Activated CD4-positive, alpha-beta T cell treated with anti-CD3 and anti-CD28 coated beads, Interleukin-2, amount 10 ng/mL, durations not matched to agents 7 days and 5 days (primary cell): ENCODE measurements at regions not wholly inside any gene's neighbourhood (a gene's known extent, or its start where the extent isn't known, plus 50 kb on each side); places are given as distances from the start of the nearest gene placed in this dataset.

Source experiments
- CTCF ChIA-PET: fragments of 350-600 bp; sonication (Branson Sonifier 250); formaldehyde crosslinking; loops from one replicate; lab custom pipeline; 2021; ENCODE audit warnings: antibody characterized with exemption; lab: Charles Lee
- POLR2A ChIA-PET: fragments of 350-600 bp; sonication (Branson Sonifier 250); formaldehyde crosslinking; loops from one replicate; lab custom pipeline; 2021; ENCODE audit warnings: antibody characterized with exemption; lab: Charles Lee
- DNase-seq: peaks from one replicate; pipeline ENCODE4 v3.0.0-alpha.2; 2020
- H3K27ac Mint-ChIP-seq: one replicate; pipeline ENCODE4 v1.8.0; 2021; ENCODE audit warnings: mild to moderate bottlenecking, moderate library complexity, mixed read lengths
- H3K27me3 Mint-ChIP-seq: one replicate; pipeline ENCODE4 v1.8.0; 2021; ENCODE audit warnings: mixed read lengths
- H3K36me3 Mint-ChIP-seq: one replicate; pipeline ENCODE4 v1.8.0; 2021; ENCODE audit warnings: low read depth, mixed read lengths
- H3K4me1 Mint-ChIP-seq: one replicate; pipeline ENCODE4 v1.8.0; 2021; ENCODE audit warnings: mixed read lengths
- H3K4me3 Mint-ChIP-seq: one replicate; pipeline ENCODE4 v1.8.0; 2021; ENCODE audit warnings: mild to moderate bottlenecking, moderate library complexity, mixed read lengths
- H3K9me3 Mint-ChIP-seq: one replicate; pipeline ENCODE4 v1.8.0; 2021; ENCODE audit warnings: mixed read lengths

DNA sequence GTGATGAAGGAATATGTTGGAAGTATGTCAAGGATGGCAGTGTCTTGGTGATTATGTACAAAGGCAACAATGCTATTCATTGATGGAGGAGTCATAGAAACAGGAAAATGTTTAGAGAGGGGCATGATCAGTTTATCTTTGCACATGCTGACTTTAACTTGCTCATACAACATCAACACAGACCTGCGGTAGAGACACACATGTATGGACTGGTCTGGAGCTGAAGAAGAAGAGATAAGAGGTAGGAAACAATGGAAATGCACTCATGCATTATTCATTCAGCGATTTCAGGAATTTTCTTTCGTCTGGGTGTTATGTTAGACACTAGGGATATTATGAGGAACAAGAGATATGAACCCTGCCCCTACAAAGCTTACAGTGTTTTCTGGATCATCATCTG is 1252.3 kb upstream of the TENM3 start:
- no peaks in the 10 kb centered on the region for H3K4me1 Mint-ChIP-seq
- no peak for DNase-seq
- H3K27ac Mint-ChIP-seq = no peak overlapping the region
- H3K4me3 Mint-ChIP-seq = no peak overlapping the region
- peaks cover 2% of the 10 kb centered on the region for H3K9me3 Mint-ChIP-seq
- ChIA-PET CTCF (no interaction called here), POLR2A (no interaction called here)
- H3K36me3 Mint-ChIP-seq = no peaks in the 10 kb centered on the region
- H3K27me3 Mint-ChIP-seq = no peaks in the 10 kb centered on the region

DNA sequence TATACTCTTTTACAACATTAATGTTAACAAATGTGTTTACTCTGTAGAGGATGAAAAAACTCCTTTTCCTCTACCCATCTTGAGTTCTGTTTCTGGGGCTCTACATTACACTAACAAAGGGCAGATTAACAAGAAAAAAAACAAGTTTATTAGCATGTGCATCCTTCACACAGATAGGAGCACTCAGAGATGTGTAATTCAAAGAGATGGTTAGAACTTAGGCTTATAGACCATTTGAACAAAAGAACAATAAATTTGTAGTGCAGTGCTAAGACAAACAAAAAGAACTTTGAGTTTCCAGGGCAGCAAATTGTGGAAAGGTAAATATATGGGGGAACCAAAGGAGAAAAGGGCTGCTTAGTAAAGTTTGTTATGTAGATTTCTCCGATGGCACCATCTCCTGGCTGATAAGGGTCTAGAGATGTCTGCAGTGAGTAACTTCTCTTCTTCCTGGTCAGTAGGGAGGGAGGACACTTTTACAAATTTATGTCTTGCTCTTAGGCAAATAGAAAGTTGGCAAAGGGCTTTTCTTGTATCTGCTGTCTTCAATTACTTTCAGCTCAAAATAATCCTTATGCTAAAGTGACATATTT is 1249.9 kb upstream of the TENM3 start:
- H3K36me3 Mint-ChIP-seq = no peaks in the 10 kb centered on the region
- no peak overlapping the region for H3K4me3 Mint-ChIP-seq
- peaks cover 2% of the 10 kb centered on the region for H3K9me3 Mint-ChIP-seq
- H3K27ac Mint-ChIP-seq = no peak overlapping the region
- no peaks in the 10 kb centered on the region for H3K27me3 Mint-ChIP-seq
- DNase-seq = no peak
- CTCF ChIA-PET = no interaction called here
- H3K4me1 Mint-ChIP-seq = no peaks in the 10 kb centered on the region
- POLR2A ChIA-PET = no interaction called here

DNA sequence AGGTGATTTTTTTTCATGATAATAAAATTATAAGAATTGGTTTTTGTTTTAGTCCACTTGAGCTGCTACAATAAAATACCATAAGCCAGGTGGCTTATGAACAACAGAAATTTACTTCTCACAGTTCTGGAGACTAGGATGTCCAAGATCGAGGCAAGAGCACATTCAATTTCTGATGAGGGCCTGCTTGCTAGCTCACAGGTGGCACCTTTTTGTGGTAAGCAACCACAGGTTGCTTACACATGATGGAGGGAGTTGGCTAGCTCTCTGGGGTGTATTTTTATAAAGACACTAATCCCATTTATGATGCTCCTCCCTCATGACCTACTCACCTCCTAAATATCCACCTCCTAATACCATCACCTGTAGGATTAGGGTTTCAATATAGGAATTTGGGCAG is 1248.5 kb upstream of the TENM3 start:
- POLR2A ChIA-PET = no interaction called here
- CTCF ChIA-PET = no interaction called here
- no peaks in the 10 kb centered on the region for H3K27me3 Mint-ChIP-seq

DNA sequence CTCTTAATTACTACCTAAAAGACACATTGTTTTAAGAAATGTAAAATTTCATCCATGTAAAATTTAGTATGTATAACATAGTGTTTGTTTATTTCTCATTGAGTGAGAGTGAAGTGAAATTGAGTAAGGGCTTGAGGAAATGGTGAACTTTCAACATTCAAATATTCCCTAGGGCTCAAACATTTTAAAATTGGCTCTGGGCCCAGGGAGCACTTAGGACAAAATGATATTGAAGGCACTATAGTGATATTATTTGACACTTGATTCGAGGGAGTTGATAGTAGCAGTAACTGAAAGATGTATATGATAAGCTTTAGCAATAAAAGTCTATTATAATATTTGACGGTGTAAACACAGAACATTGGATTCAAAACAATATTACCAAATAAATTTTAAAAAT is 1244.0 kb upstream of the TENM3 start:
- ChIA-PET POLR2A (no interaction called here), CTCF (no interaction called here)
- no peak for DNase-seq
- H3K27me3 Mint-ChIP-seq = no peaks in the 10 kb centered on the region
- H3K27ac Mint-ChIP-seq = no peak overlapping the region
- no peaks in the 10 kb centered on the region for H3K4me1 Mint-ChIP-seq
- no peaks in the 10 kb centered on the region for H3K36me3 Mint-ChIP-seq
- H3K9me3 Mint-ChIP-seq = peaks cover 3% of the 10 kb centered on the region
- no peak overlapping the region for H3K4me3 Mint-ChIP-seq

More for the DNA sequence above, 1248.5 kb upstream of the TENM3 start:
- H3K36me3 Mint-ChIP-seq = no peaks in the 10 kb centered on the region
- H3K4me3 Mint-ChIP-seq = no peak overlapping the region
- H3K4me1 Mint-ChIP-seq = no peaks in the 10 kb centered on the region
- no peak for DNase-seq
- H3K27ac Mint-ChIP-seq = no peak overlapping the region
- H3K9me3 Mint-ChIP-seq = peaks cover 2% of the 10 kb centered on the region

DNA sequence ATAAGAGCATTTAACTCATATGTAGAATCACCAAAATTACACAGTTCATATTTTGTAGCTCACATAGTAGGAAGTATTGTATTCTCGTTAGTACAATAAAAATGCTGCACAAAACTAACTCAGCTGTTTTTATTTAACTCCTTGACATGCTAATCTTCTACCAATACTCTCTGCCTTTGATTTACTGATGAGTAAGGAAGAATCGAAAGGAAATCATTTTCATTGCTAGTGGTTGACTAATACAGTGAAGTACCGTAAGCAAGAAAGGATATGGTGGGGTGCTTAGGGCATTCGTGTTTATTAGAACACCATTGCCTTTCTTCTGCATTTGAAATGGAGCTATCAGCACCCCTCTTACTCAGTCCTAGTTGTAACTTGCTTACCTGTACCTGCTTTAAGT is 1239.1 kb upstream of the TENM3 start:
- no peak for DNase-seq
- POLR2A ChIA-PET = no interaction called here
- Mint-ChIP-seq H3K27me3 (no peaks in the 10 kb centered on the region), H3K36me3 (no peaks in the 10 kb centered on the region), H3K4me1 (no peaks in the 10 kb centered on the region), H3K27ac (no peak overlapping the region), H3K9me3 (peaks cover 3% of the 10 kb centered on the region), H3K4me3 (no peak overlapping the region)
- CTCF ChIA-PET = no interaction called here

DNA sequence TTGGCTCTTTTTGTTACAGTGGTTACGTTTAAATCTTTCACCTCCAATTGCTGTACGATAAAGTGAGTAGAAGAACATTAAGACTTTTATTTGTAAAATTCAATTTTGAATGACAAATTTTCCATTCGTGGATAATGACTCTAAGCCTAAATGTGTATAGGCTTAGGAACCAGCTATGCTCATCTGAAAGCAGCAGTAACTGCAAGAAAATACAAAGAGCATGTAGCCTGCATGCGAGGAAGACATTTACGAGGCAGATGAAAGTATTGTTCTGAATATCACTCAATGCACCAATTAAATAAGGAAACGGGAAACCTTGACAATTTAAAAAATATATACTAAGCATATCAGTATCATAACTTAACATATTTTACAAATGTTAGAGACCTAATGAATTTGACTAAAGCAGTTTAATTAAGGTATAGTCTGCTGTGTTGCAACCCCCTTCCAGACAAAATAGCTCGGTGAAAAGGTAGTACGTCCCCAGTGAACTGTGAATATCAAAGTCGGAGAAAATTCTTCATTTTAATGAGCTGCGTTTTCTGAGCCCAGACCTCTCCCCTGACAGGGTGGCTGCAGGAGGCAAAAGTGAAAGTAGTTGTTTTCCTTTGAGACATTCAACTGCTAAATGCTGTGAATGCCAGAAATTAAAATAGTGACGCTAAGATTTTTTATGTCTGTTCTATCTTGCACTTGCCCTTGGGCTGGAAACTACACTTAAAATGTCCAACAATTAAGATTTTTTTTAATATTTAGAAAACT is 1236.5 kb upstream of the TENM3 start:
- Mint-ChIP-seq H3K36me3 (no peaks in the 10 kb centered on the region), H3K27me3 (no peaks in the 10 kb centered on the region), H3K9me3 (peaks cover 3% of the 10 kb centered on the region), H3K4me3 (no peak overlapping the region), H3K4me1 (no peaks in the 10 kb centered on the region), H3K27ac (no peak overlapping the region)
- DNase-seq = no peak
- POLR2A ChIA-PET = no interaction called here
- CTCF ChIA-PET = no interaction called here

DNA sequence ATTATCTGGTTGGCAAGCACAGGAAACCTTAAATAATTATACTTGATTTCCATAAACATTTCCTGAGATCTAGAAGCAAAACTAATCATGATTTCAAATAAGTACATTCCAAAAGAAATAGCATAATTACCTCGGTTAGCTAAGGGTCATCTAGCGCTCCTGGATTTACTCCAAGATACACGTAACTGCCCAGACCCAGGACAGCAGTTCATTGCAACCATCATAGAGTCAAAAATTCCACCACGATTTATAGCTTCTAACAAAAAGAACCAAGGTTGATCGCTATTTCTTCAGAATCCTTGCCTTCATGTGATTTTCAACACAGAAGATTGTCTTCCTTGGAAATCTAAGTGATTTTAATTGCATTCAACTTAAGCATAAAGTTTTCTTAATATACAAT is 1235.5 kb upstream of the TENM3 start:
- DNase-seq = no peak
- Mint-ChIP-seq H3K4me1 (no peaks in the 10 kb centered on the region), H3K27ac (no peak overlapping the region), H3K36me3 (no peaks in the 10 kb centered on the region), H3K27me3 (no peaks in the 10 kb centered on the region), H3K9me3 (peaks cover 4% of the 10 kb centered on the region), H3K4me3 (no peak overlapping the region)
- ChIA-PET CTCF (no interaction called here), POLR2A (no interaction called here)

DNA sequence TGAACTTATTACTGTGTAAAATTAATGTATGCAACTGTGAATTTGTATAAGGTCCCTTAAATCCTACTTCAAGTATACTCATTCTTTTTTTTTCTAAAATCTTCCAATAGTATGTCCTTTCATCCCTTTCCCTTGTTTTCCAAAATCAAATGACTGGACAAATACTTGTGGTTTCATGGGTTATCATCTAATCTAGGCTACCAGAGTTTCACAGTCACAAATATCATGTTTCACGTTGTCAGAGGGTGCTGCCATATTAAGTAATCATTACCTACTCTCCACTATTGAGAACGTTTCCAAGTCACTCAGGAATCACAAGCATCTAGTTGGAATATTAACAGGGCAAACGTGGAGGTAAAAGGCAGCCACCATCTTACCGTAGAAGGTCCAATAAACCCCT is 1235.0 kb upstream of the TENM3 start:
- ChIA-PET POLR2A (no interaction called here), CTCF (no interaction called here)
- no peak overlapping the region for H3K27ac Mint-ChIP-seq
- H3K9me3 Mint-ChIP-seq = peaks cover 8% of the 10 kb centered on the region
- H3K27me3 Mint-ChIP-seq = no peaks in the 10 kb centered on the region
- no peak for DNase-seq
- no peaks in the 10 kb centered on the region for H3K4me1 Mint-ChIP-seq
- no peak overlapping the region for H3K4me3 Mint-ChIP-seq
- no peaks in the 10 kb centered on the region for H3K36me3 Mint-ChIP-seq

DNA sequence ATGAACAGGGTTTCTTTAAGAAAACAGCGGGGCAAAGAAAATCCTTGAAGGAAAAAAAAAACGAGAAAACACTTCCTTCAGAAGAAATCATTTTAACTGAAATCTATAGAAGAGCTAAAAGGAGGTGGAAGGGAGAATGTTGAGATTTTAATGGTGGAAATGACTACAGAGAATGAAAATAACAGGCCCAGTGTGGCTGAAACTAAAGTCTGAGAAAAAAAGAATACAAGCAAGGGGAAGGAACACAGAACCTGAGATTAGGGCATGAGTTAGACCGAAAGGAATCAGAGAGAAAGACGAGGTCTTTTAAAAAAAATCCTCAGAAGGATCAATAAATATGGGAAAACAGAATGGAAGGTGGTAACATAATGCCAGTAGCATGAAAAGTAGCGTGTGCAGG is 1230.0 kb upstream of the TENM3 start:
- Mint-ChIP-seq H3K27ac (no peak overlapping the region), H3K27me3 (no peaks in the 10 kb centered on the region), H3K9me3 (peaks cover 7% of the 10 kb centered on the region), H3K4me3 (no peak overlapping the region), H3K36me3 (no peaks in the 10 kb centered on the region), H3K4me1 (no peaks in the 10 kb centered on the region)
- DNase-seq = no peak
- ChIA-PET CTCF (no interaction called here), POLR2A (no interaction called here)

DNA sequence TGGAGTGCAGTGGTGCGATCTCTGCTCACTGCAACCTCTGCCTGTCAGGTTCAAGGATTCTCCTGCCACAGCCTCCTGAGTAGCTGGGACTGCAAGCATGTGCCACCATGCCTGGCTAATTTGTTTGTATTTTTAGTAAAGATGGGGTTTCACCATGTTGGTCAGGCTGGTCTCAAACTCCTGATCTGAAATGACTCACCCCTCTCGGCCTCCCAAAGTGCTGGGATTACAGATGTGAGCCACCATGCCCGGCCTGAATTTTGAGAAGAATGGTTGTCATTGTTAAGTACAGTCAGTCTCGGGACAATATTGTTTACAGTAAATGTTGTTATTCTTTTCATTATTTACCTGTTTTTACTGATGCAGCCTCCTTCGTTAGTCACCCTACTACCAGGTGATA is 1226.2 kb upstream of the TENM3 start:
- ChIA-PET CTCF (no interaction called here), POLR2A (no interaction called here)
- Mint-ChIP-seq H3K4me1 (no peaks in the 10 kb centered on the region), H3K4me3 (no peak overlapping the region), H3K27me3 (no peaks in the 10 kb centered on the region), H3K27ac (no peak overlapping the region), H3K36me3 (no peaks in the 10 kb centered on the region), H3K9me3 (peaks cover 9% of the 10 kb centered on the region)
- DNase-seq = no peak

DNA sequence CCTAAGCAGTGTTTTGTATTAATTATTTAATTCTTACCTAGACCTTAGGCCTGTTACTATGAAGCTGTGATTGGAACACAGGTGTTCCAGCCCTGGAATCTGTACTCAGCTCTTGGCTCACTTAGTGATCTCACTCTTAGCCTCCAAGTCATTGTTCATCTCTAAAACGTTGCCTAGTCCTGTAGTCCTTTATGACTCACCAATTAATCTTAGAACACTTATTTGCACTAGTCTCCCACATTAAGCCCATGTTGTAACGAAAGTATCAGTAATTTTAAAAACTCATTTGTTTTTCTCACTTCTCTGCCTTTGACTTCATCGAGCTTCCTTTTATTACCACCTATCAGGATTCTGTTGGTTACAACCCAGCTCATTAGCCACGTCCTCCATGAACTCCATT is 1224.7 kb upstream of the TENM3 start:
- no peaks in the 10 kb centered on the region for H3K4me1 Mint-ChIP-seq
- no peak overlapping the region for H3K4me3 Mint-ChIP-seq
- peaks cover 9% of the 10 kb centered on the region for H3K9me3 Mint-ChIP-seq
- no peak overlapping the region for H3K27ac Mint-ChIP-seq
- H3K36me3 Mint-ChIP-seq = no peaks in the 10 kb centered on the region
- no peak for DNase-seq
- CTCF ChIA-PET = no interaction called here
- no peaks in the 10 kb centered on the region for H3K27me3 Mint-ChIP-seq
- POLR2A ChIA-PET = no interaction called here

DNA sequence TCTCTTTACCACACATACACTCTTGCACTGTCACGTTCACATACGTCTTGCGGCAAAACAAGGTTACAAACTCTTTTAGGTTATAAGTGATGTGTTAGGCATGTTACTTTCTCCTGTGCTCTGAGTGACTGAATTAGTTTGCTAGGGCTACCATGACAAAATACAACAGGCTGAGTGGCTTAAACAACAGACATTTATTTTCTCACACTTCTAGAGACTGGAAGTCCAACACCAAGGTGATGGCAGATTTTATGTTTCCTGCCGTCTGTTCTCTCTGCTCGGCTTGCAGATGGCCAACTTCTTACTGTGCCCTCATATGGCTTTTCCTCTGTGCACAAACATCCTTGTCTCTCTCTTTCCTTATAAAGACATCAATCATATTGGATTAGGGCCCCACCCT is 1224.3 kb upstream of the TENM3 start:
- CTCF ChIA-PET = no interaction called here
- no peak for DNase-seq
- Mint-ChIP-seq H3K4me3 (no peak overlapping the region), H3K9me3 (peaks cover 9% of the 10 kb centered on the region), H3K27me3 (no peaks in the 10 kb centered on the region), H3K4me1 (no peaks in the 10 kb centered on the region), H3K36me3 (no peaks in the 10 kb centered on the region), H3K27ac (no peak overlapping the region)
- POLR2A ChIA-PET = no interaction called here

DNA sequence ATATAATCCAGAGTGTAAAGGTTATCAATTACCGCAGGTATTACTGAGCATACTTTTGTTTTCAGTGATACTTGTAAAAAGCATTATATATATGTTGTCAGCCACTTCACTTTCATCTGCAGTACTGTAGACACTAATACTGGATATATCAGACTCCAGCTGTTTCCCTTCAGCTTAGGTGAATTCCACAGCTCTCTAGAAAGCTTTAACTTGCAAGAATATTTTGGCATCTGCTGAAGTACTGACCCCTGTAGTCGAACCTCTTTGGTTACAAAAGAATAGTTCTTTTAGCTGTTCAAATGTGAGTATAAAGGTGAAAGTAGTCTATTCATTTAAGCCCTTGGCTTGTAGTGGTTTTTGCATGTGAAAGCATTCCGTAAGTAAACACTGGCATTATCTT is 1222.7 kb upstream of the TENM3 start:
- CTCF ChIA-PET = no interaction called here
- H3K27me3 Mint-ChIP-seq = no peaks in the 10 kb centered on the region
- POLR2A ChIA-PET = no interaction called here
- H3K36me3 Mint-ChIP-seq = no peaks in the 10 kb centered on the region
- no peaks in the 10 kb centered on the region for H3K4me1 Mint-ChIP-seq
- no peak for DNase-seq
- H3K9me3 Mint-ChIP-seq = peaks cover 9% of the 10 kb centered on the region
- H3K27ac Mint-ChIP-seq = no peak overlapping the region
- H3K4me3 Mint-ChIP-seq = no peak overlapping the region

DNA sequence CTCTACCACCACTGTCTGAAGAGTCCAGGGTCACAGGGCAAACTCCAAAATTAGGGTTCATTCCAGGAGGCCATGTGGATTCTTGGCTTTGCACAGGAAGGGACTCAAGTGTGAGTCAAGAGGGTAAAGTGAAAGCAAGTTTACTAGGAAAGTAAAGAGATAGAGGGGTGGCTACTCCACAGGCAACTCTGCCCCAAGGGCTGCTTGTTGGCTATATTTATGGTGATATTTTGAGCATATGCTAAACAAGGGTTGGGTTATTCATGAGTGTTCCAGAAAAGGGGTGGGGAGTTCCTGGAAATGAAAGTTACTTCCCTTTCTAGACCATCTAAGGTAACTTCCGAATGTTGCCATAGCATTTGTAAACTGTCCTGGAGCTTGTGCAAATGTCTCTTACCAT is 1222.0 kb upstream of the TENM3 start:
- Mint-ChIP-seq H3K27ac (no peak overlapping the region), H3K4me3 (no peak overlapping the region), H3K4me1 (no peaks in the 10 kb centered on the region), H3K27me3 (no peaks in the 10 kb centered on the region), H3K9me3 (peaks cover 9% of the 10 kb centered on the region), H3K36me3 (no peaks in the 10 kb centered on the region)
- DNase-seq = no peak
- ChIA-PET POLR2A (no interaction called here), CTCF (no interaction called here)
